H1 (cell line): ENCODE measurements at regions not wholly inside any gene's neighbourhood (a gene's known extent, or its start where the extent isn't known, plus 50 kb on each side); places are given as distances from the start of the nearest gene placed in this dataset.

Source experiments
- POLR2AphosphoS5 ChIP-seq: IDR thresholded peaks from 2 replicates; pipeline ENCODE4 v1.6.1; 2011; ENCODE audit warnings: low read depth, low read length
- SIN3A ChIP-seq, 2 experiments: IDR thresholded peaks in 1 of 2; conservative IDR thresholded peaks in 1 of 2; 2 replicates each; pipeline ENCODE4 v1.6.1; 2011 to 2012; ENCODE audit warnings: low read length in 2 of 2, improper control_type of control experiment in 1 of 2, low read depth in 1 of 2, mild to moderate bottlenecking in 1 of 2

DNA sequence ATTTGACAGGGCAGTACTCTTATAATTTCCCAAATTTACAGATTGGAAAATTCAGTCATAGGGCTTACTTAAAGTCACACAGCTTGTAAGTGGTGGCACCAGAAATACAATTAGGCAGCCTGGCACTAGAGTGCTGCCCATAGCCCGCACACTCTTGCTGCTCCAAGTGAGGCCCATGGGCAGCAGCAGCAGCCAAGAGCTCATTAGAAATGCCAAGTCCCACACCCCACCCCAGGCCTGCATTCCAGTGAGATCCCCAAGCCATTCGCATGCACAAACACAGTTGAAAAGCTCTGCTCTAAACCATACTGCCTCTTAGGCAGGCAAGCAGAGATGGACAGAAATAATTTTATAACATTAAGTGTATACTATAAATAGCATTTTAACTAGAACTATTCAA lies 379.3 kb upstream of the PKDCC start:
- TF ChIP-seq SIN3A (conservative IDR thresholded peaks at IDR 0.05 in 1 of 2, IDR thresholded peaks at IDR 0.05 in 1 of 2; ENCODE audit: low read depth in 1 of 2, low read length in 2 of 2) (no peak), POLR2AphosphoS5 (no peak)
